ENCODE measurements at regions not wholly inside any gene's neighbourhood (a gene's known extent, or its start where the extent isn't known, plus 50 kb on each side); places are given as distances from the start of the nearest gene placed in this dataset.

DNA sequence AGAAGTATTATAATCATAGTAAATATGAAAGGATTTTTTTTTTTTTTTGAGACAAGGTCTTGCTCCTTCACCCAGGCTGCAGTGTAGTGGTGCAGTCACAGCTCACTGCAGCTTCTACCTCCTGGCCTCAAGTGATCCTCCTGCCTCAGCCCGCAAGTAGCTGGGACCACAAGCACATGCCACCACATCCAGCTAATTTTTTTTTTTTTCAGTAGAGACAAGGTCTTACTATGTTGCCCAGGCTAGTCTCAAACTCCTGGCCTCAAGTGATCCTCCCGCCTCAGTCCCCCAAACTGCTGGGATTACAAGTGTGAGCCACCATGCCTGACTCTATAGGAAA is 86.2 kb upstream of the FOXN2 start (continued):
- no peak for TF ChIP-seq POLR2AphosphoS5 (IDR thresholded peaks at IDR 0.05; ENCODE audit: low read depth)
- TF ChIP-seq, protein P1, sequence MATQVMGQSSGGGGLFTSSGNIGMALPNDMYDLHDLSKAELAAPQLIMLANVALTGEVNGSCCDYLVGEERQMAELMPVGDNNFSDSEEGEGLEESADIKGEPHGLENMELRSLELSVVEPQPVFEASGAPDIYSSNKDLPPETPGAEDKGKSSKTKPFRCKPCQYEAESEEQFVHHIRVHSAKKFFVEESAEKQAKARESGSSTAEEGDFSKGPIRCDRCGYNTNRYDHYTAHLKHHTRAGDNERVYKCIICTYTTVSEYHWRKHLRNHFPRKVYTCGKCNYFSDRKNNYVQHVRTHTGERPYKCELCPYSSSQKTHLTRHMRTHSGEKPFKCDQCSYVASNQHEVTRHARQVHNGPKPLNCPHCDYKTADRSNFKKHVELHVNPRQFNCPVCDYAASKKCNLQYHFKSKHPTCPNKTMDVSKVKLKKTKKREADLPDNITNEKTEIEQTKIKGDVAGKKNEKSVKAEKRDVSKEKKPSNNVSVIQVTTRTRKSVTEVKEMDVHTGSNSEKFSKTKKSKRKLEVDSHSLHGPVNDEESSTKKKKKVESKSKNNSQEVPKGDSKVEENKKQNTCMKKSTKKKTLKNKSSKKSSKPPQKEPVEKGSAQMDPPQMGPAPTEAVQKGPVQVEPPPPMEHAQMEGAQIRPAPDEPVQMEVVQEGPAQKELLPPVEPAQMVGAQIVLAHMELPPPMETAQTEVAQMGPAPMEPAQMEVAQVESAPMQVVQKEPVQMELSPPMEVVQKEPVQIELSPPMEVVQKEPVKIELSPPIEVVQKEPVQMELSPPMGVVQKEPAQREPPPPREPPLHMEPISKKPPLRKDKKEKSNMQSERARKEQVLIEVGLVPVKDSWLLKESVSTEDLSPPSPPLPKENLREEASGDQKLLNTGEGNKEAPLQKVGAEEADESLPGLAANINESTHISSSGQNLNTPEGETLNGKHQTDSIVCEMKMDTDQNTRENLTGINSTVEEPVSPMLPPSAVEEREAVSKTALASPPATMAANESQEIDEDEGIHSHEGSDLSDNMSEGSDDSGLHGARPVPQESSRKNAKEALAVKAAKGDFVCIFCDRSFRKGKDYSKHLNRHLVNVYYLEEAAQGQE (IDR thresholded peaks at IDR 0.05; ENCODE audit: unreplicated experiment) = no peak

DNA sequence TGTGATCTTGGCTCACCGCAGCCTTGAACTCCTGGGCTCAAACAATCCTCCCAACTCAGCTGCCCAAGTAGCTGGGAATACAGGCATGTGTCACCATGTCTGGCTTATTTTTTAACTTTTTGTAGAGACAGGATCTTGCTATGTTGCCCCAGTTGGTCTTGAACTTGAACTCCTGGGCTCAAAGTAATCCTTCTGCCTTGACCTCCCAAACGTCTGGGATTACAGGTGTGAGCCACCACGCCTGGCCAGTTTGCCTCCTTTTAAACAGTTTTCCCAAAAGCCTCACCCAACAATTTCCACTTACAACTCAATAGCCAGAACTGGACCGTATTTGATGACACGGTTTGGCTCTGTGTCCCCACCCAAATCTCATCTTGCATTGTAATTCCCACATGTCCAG is 85.4 kb upstream of the FOXN2 start:
- Mint-ChIP-seq H3K4me1 (no peaks in the 10 kb centered on the region), H3K9me3 (no peaks in the 10 kb centered on the region), H3K27ac (no peak overlapping the region), H3K27me3 (ENCODE audit: insufficient read depth, low read depth, poor library complexity) (peaks cover 4% of the 10 kb centered on the region), H3K4me3 (no peak overlapping the region), H3K36me3 (ENCODE audit: low read depth) (no peaks in the 10 kb centered on the region)
- Histone ChIP-seq H3K27me3 (ENCODE audit: insufficient read depth) (no peaks in the 10 kb centered on the region), H3K4me1 (ENCODE audit: insufficient read depth) (no peaks in the 10 kb centered on the region), H4K20me1 (replicated peaks; ENCODE audit: insufficient read depth) (no peaks in the 10 kb centered on the region), H3F3A (replicated peaks; ENCODE audit: low read depth) (no peaks in the 10 kb centered on the region), H3K9me2 (ENCODE audit: insufficient read depth) (no peaks in the 10 kb centered on the region), H3K79me2 (replicated peaks; ENCODE audit: insufficient read depth) (no peaks in the 10 kb centered on the region), H3K36me3 (ENCODE audit: insufficient read depth) (no peaks in the 10 kb centered on the region), H3K4me3 (no peak overlapping the region), H3K4me2 (no peak overlapping the region), H2AFZ (no peak overlapping the region), H3K27ac (ENCODE audit: low read depth) (no peak overlapping the region)
- DNase-seq (ENCODE audit: low spot score) (no peak), ATAC-seq (no peak)
- TF ChIP-seq NANOG (IDR thresholded peaks at IDR 0.05; ENCODE audit: borderline replicate concordance) (no peak), STAT1 (IDR thresholded peaks at IDR 0.05; ENCODE audit: unreplicated experiment) (no peak), EZH2phosphoT487 (IDR thresholded peaks at IDR 0.05; ENCODE audit: unreplicated experiment) (no peak), CREB1 (CRISPR knock-in tag; IDR thresholded peaks at IDR 0.05; ENCODE audit: low read depth) (no peak), ZNF331 (CRISPR knock-in tag; IDR thresholded peaks at IDR 0.05; ENCODE audit: low read depth) (no peak), POLR2AphosphoS5 (IDR thresholded peaks at IDR 0.05; ENCODE audit: low read depth) (no peak), JUNB (IDR thresholded peaks at IDR 0.05; ENCODE audit: unreplicated experiment) (no peak)
- TF ChIP-seq, protein P2, sequence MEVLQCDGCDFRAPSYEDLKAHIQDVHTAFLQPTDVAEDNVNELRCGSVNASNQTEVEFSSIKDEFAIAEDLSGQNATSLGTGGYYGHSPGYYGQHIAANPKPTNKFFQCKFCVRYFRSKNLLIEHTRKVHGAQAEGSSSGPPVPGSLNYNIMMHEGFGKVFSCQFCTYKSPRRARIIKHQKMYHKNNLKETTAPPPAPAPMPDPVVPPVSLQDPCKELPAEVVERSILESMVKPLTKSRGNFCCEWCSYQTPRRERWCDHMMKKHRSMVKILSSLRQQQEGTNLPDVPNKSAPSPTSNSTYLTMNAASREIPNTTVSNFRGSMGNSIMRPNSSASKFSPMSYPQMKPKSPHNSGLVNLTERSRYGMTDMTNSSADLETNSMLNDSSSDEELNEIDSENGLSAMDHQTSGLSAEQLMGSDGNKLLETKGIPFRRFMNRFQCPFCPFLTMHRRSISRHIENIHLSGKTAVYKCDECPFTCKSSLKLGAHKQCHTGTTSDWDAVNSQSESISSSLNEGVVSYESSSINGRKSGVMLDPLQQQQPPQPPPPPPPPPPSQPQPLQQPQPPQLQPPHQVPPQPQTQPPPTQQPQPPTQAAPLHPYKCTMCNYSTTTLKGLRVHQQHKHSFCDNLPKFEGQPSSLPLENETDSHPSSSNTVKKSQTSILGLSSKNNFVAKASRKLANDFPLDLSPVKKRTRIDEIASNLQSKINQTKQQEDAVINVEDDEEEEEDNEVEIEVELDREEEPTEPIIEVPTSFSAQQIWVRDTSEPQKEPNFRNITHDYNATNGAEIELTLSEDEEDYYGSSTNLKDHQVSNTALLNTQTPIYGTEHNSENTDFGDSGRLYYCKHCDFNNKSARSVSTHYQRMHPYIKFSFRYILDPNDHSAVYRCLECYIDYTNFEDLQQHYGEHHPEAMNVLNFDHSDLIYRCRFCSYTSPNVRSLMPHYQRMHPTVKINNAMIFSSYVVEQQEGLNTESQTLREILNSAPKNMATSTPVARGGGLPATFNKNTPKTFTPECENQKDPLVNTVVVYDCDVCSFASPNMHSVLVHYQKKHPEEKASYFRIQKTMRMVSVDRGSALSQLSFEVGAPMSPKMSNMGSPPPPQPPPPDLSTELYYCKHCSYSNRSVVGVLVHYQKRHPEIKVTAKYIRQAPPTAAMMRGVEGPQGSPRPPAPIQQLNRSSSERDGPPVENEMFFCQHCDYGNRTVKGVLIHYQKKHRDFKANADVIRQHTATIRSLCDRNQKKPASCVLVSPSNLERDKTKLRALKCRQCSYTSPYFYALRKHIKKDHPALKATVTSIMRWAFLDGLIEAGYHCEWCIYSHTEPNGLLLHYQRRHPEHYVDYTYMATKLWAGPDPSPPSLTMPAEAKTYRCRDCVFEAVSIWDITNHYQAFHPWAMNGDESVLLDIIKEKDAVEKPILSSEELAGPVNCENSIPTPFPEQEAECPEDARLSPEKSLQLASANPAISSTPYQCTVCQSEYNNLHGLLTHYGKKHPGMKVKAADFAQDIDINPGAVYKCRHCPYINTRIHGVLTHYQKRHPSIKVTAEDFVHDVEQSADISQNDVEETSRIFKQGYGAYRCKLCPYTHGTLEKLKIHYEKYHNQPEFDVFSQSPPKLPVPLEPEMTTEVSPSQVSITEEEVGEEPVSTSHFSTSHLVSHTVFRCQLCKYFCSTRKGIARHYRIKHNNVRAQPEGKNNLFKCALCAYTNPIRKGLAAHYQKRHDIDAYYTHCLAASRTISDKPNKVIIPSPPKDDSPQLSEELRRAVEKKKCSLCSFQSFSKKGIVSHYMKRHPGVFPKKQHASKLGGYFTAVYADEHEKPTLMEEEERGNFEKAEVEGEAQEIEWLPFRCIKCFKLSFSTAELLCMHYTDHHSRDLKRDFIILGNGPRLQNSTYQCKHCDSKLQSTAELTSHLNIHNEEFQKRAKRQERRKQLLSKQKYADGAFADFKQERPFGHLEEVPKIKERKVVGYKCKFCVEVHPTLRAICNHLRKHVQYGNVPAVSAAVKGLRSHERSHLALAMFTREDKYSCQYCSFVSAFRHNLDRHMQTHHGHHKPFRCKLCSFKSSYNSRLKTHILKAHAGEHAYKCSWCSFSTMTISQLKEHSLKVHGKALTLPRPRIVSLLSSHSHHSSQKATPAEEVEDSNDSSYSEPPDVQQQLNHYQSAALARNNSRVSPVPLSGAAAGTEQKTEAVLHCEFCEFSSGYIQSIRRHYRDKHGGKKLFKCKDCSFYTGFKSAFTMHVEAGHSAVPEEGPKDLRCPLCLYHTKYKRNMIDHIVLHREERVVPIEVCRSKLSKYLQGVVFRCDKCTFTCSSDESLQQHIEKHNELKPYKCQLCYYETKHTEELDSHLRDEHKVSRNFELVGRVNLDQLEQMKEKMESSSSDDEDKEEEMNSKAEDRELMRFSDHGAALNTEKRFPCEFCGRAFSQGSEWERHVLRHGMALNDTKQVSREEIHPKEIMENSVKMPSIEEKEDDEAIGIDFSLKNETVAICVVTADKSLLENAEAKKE (CRISPR knock-in tag; IDR thresholded peaks at IDR 0.05) = no peak
- TF ChIP-seq, protein P1 (IDR thresholded peaks at IDR 0.05; ENCODE audit: unreplicated experiment) = no peak
- TF ChIP-seq, protein P3, sequence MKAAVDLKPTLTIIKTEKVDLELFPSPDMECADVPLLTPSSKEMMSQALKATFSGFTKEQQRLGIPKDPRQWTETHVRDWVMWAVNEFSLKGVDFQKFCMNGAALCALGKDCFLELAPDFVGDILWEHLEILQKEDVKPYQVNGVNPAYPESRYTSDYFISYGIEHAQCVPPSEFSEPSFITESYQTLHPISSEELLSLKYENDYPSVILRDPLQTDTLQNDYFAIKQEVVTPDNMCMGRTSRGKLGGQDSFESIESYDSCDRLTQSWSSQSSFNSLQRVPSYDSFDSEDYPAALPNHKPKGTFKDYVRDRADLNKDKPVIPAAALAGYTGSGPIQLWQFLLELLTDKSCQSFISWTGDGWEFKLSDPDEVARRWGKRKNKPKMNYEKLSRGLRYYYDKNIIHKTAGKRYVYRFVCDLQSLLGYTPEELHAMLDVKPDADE (IDR thresholded peaks at IDR 0.05) = no peak

All from GM23338 (cell line).